NT2/D1 (cell line): ENCODE measurements at regions not wholly inside any gene's neighbourhood (a gene's known extent, or its start where the extent isn't known, plus 50 kb on each side); places are given as distances from the start of the nearest gene placed in this dataset.

Source experiments
- SUZ12 ChIP-seq: IDR thresholded peaks from 2 replicates; pipeline ENCODE4 v1.6.1; 2011; ENCODE audit not compliant: insufficient read length, insufficient read depth; ENCODE audit errors: extremely low read depth
- YY1 ChIP-seq: IDR thresholded peaks from 2 replicates; pipeline ENCODE4 v1.6.1; 2011; ENCODE audit not compliant: insufficient read length, insufficient read depth
- ZNF274 ChIP-seq: IDR thresholded peaks from 2 replicates; pipeline ENCODE4 v1.6.1; 2011; ENCODE audit warnings: mild to moderate bottlenecking, low read depth, low read length

DNA sequence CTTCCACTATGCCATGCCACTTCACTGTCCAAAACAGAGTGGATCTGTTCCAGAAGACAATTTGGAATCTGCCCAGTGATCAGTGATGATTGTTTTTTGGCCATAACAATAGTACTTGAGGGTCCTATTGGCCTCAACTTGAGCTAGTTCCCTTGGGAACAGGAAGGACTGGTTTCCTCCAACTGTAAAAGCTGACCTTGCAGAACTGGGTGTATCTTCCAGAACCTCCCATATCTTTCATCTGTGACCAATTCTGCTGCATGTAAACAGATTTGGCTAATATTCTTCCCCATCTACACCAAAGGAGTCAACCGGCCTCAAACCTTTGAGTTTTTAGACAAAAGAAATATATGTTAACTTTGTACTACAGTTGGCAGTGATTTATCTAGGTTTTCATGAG, 165.1 kb upstream of the TRPC5 start:
- TF ChIP-seq YY1 (no peak), SUZ12 (no peak), ZNF274 (no peak)
